GM12872 (cell line): ENCODE measurements at regions not wholly inside any gene's neighbourhood (a gene's known extent, or its start where the extent isn't known, plus 50 kb on each side); places are given as distances from the start of the nearest gene placed in this dataset.

ENCODE experiments used
- CTCF ChIP-seq: IDR thresholded peaks from 3 replicates; pipeline ENCODE4 v1.5.1; 2011; ENCODE audit warnings: low read depth, mild to moderate bottlenecking, low read length, moderate library complexity; ENCODE audit not compliant: insufficient read depth

GRCh38 chr17:63294776-63295175 lies 151.3 kb downstream of the CYB561 start:
- no peak for TF ChIP-seq CTCF

DNA sequence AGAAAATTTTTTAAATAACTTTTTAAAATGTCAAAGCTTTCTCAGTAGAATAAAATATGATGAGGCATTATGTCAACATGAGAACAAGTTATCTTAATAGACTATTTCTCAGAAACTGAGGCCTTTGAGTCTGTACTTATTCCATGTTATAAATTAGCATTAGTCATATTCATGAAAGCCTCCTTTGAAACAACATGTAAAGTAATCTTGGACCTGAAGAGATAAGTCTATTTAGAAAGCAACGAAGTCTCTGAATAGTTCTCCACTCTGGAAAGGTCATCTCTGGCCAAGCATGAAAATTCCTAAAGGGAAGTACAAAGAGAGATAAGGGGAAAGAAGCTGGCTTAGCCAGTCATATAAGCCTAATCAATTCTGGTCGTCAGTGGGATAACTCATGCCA lies 150.8 kb downstream of the CYB561 start:
- no peak for TF ChIP-seq CTCF

GRCh38 chr17:63295839-63296590 lies 150.1 kb downstream of the CYB561 start:
- TF ChIP-seq CTCF, result no peak

DNA sequence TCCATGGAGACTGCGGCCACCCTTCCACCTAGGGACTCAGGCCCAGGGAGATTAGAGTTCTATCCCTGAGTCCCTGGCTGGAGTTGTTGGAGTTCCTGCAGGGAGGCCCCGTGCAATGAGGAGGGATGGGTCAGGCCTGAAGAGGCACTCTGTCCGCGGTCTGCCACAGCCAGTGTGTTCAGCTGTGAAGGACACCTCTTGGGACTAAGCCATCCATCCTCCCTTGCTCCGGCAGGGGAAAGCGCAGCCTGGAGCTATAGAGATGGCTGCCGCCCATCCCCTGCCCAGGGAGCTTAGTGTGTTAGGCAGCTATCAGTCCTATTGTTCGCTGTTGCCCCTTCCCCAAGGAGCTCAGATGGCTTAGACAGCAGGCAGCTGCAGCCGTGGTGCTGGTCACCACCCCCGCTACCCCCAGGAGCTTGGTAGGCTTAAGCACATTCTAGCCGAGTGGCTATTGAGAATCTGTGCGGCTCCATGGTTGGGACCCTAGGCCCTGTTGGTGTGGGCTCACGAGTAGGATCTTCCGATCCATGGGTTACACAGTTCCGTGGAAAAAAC lies 141.3 kb downstream of the CYB561 start:
- no peak for TF ChIP-seq CTCF

GRCh38 chr17:63305857-63306256 lies 140.2 kb downstream of the CYB561 start:
- no peak for TF ChIP-seq CTCF

GRCh38 chr17:63306855-63307254 lies 139.3 kb downstream of the CYB561 start:
- TF ChIP-seq CTCF, result no peak

GRCh38 chr17:63308272-63308671 lies 137.8 kb downstream of the CYB561 start:
- TF ChIP-seq CTCF, result no peak
